Heart right ventricle (tissue), 16 donors: ENCODE measurements at regions not wholly inside any gene's neighbourhood (a gene's known extent, or its start where the extent isn't known, plus 50 kb on each side); places are given as distances from the start of the nearest gene placed in this dataset.

Experiments
- ATAC-seq, 8 donors: fragments of 200-7000 bp; cut with Tn5 transposase; one replicate each; pipeline ENCODE4 v1.9.1; 2020; ENCODE audit warnings: mild to moderate bottlenecking in 8 of 8, moderate library complexity in 8 of 8, moderate number of reproducible peaks in 1 of 8
- DNase-seq, 2 donors: peaks; one replicate each; pipeline ENCODE4 v3.0.0-alpha.2; 2020
- H3K27ac ChIP-seq, 10 donors: fragments of 200-600 bp; sonication (generic) in 2 of 10; one replicate each; pipeline versions ENCODE4 v1.5.0 to v1.8.0; 2020 to 2022; ENCODE audit warnings: mild to moderate bottlenecking in 3 of 10
- H3K27me3 ChIP-seq, 7 donors: fragments of 200-600 bp; one replicate each; pipeline ENCODE4 v1.8.0; 2021 to 2022; ENCODE audit warnings: mild to moderate bottlenecking in 2 of 7
- H3K36me3 ChIP-seq, 9 donors: fragments of 200-600 bp; sonication (generic) in 1 of 9; one replicate each; pipeline versions ENCODE4 v1.5.0 to v1.8.0; 2020 to 2022; ENCODE audit warnings: mild to moderate bottlenecking in 2 of 9
- H3K4me1 ChIP-seq, 9 donors: fragments of 200-600 bp; sonication (generic) in 1 of 9; one replicate each; pipeline versions ENCODE4 v1.5.0 to v1.8.0; 2020 to 2022; ENCODE audit warnings: mild to moderate bottlenecking in 4 of 9
- H3K4me3 ChIP-seq, 10 donors: fragments of 200-600 bp; sonication (generic) in 2 of 10; one replicate each; pipeline versions ENCODE4 v1.5.0 to v1.8.0; 2020 to 2022; ENCODE audit warnings: mild to moderate bottlenecking in 7 of 10, moderate library complexity in 2 of 10
- H3K9me3 ChIP-seq, 11 donors: fragments of 200-600 bp in 10 of 11; sonication (generic) in 2 of 11; one replicate each; pipeline versions ENCODE4 v1.5.0 to v1.8.0; 2013 to 2022; ENCODE audit warnings: mild to moderate bottlenecking in 2 of 11, control low read depth in 1 of 11, moderate library complexity in 1 of 11
- WGBS, 2 donors: extraction: QIAGEN DNeasy Blood & Tissue Kit; methylation state at CpG; one replicate each; pipeline ENCODE4 v1.1.7; 2013; ENCODE audit warnings: inconsistent platforms in 1 of 2; 5-methylcytosine and 5-hydroxymethylcytosine counted together
- intact Hi-C, 10 donors: fragments of 100-400 bp; cut with DNase I; formaldehyde crosslinking; loops; one replicate each; pipeline versions ENCODE4 v1.11.1 to v1.14.2; 2022
- TF ChIP-seq, protein P1 (sequence below), 9 donors: fragments of 200-600 bp; sonication (generic) in 2 of 9; IDR thresholded peaks; one replicate each; pipeline versions ENCODE4 v1.5.0 to v1.8.0; 2021 to 2022; ENCODE audit warnings: antibody characterized with exemption in 9 of 9, mild to moderate bottlenecking in 5 of 9, moderate library complexity in 1 of 9
- donor health status: Arrhythmogenic right ventricular cardiomyopathy.
- donor health status: ischemic (EF 13 %, LVEDD 7.1; RV severe dilation, severe dysfunction).
- donor health status: healthy with polysubstance abuse.
- donor health status: DM: no; HTN: yes; CAD: no.
- donor health status: DM: no; HTN: no; CAD: no.
- donor health status: ischemic (EF 25% LVEDD 6.9; RV normal size, moderate dysfunction).
- donor health status: ischemic (EF 25% LVEDD 5.7; RV mildly dilated, moderate dysfunction).
- donor health status: healthy.
- donor health status: DM: yes; HTN: yes; CAD: no.
- donor health status: Ischemic cardiomyopathy.
- donor health status: ischemic (EF 35%, LVEDD 5.7; RV mildly dilated, moderate dysfunction).
- donor health status: nonischemic (EF 11% LVEDD 7.7; RV severe dilation, severe dysfunction).
- donor health status: DM: yes; HTN: yes; CAD: no.
- donor health status: PGD.
- donor health status: ischemic (EF 29% LVEDD 5.4; RV normal size, mild dysfunction).
- donor health status: nonischemic (EF 23%, LVEDD 6.1; RV moderate dilation, normal function).

DNA sequence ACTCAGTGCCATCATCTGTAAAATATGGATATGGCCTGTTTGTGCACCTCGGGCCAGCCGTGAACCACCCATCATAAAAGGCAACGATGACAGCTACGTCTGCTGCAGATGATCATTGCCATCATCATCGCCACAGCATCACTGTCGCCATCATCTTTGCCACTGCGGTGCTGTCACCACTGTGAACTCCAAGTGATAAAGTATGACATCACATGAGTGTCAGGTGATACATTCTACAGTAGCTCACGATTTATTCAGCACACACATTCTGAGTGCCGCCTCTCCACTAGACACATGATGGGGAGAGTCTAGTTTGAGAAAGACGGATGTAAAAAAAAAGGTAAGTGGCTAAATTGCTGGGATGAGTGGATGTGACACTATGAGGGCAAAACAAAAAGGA, 755.4 kb upstream of the RAB6C start:
- H3K9me3 ChIP-seq: no peaks in the 10 kb centered on the region
- no peak overlapping the region for H3K27ac ChIP-seq
- no peaks in the 10 kb centered on the region for H3K4me1 ChIP-seq
- 73 to 82% methylated on average over 10 of the region's 10 CpGs for WGBS, 2 donors
- H3K27me3 ChIP-seq: peaks cover 0 to 5% (median 0%) of the 10 kb centered on the region in 7 donors
- intact Hi-C loops: no loop called here
- H3K4me3 ChIP-seq: no peak overlapping the region
- DNase-seq (no peak), ATAC-seq (no peak)
- TF ChIP-seq, protein P1, sequence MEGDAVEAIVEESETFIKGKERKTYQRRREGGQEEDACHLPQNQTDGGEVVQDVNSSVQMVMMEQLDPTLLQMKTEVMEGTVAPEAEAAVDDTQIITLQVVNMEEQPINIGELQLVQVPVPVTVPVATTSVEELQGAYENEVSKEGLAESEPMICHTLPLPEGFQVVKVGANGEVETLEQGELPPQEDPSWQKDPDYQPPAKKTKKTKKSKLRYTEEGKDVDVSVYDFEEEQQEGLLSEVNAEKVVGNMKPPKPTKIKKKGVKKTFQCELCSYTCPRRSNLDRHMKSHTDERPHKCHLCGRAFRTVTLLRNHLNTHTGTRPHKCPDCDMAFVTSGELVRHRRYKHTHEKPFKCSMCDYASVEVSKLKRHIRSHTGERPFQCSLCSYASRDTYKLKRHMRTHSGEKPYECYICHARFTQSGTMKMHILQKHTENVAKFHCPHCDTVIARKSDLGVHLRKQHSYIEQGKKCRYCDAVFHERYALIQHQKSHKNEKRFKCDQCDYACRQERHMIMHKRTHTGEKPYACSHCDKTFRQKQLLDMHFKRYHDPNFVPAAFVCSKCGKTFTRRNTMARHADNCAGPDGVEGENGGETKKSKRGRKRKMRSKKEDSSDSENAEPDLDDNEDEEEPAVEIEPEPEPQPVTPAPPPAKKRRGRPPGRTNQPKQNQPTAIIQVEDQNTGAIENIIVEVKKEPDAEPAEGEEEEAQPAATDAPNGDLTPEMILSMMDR (IDR thresholded peaks at IDR 0.05): no peak
- no peaks in the 10 kb centered on the region for H3K36me3 ChIP-seq

DNA sequence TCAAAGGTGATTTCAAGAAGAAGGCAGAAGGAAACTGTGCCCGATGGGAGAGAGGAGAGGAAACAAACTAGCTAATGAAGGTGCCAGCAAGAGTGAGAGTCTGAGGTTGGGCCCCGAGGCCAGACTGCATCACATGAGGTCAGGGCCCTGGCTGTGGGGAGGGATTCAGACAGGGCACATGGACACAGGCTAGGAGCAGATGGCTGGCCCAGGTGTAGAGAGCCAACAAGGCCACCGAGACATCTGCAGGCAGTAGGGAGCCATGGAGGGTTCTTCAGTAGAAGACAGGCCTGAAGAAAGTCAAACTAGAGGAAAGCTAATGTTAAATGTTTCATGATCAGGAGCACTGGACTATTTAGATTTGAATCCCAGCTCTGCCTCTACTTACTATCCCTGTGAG, 755.0 kb upstream of the RAB6C start:
- no peak overlapping the region for H3K4me3 ChIP-seq
- H3K27ac ChIP-seq: no peak overlapping the region
- WGBS, 2 donors: 82 to 96% methylated on average over 3 of the region's 3 CpGs
- H3K27me3 ChIP-seq: peaks cover 0 to 5% (median 0%) of the 10 kb centered on the region in 7 donors
- ATAC-seq (no peak), DNase-seq (no peak)
- no peaks in the 10 kb centered on the region for H3K9me3 ChIP-seq
- H3K4me1 ChIP-seq: no peaks in the 10 kb centered on the region
- H3K36me3 ChIP-seq: no peaks in the 10 kb centered on the region
- intact Hi-C loops: no loop called here
- TF ChIP-seq, protein P1 (IDR thresholded peaks at IDR 0.05): no peak

DNA sequence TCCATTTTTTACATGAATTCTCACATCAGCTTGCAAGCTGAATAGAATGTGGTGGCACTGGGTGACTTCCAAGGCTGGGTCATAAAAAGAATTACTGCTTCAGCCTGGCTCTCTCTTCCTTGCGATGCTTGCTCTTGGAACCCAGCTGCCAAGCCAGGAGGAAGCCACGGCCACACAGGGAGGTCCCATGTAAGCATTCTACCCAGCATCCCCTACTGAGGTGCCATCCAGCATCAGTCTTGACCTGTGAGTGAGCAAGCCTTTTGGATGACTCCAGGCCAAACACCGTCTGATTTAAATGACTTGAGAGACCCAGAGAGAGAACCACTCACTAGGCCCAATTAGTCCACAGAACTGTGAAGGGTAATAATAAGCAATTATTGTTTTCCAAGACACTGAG, 750.3 kb upstream of the RAB6C start:
- no peaks in the 10 kb centered on the region for H3K36me3 ChIP-seq
- TF ChIP-seq, protein P1 (IDR thresholded peaks at IDR 0.05): no peak
- peaks cover 0 to 6% (median 0%) of the 10 kb centered on the region in 7 donors for H3K27me3 ChIP-seq
- H3K27ac ChIP-seq: no peak overlapping the region
- ATAC-seq (no peak), DNase-seq (no peak)
- intact Hi-C loops: loop anchor here in 1 of 10 donors (5.0 kb wide), 1 partner anchor 827 kb away; no protein-coding TSS in a partner anchor
- no peak overlapping the region for H3K4me3 ChIP-seq
- no peaks in the 10 kb centered on the region for H3K9me3 ChIP-seq
- WGBS, 2 donors: 66 to 80% methylated on average over 3 of the region's 3 CpGs
- no peaks in the 10 kb centered on the region for H3K4me1 ChIP-seq

DNA sequence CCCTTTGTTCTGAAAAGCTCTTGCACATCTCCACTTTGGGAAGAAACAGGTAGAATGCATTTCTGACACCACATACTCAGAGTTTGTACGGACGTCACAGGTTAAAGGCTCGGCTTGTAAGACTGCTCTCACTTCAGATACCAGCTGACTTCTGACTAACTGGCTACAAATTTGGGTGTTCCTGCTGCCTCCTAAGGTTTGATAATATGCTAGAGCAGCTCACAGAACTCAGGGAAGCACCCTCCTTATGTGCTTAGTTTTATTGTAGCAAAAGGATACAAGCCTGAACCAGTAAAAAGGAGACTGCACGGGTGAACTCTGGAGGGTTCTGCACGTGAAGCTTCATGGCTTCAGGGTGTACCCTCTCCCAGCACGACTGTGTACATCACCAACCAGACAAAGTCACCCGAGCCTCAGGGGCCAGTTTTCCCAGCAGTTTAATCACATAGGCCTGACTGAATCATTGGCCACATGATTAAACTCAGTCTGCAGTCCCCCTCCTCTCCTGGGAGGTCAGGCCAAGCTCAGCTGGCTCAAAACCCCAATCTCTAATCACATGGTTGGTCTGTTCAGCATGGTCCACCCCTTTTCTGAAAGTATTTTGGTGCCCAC, 749.5 kb upstream of the RAB6C start:
- Histone ChIP-seq H3K27me3 (peaks cover 0 to 6% (median 0%) of the 10 kb centered on the region in 7 donors), H3K4me1 (no peaks in the 10 kb centered on the region), H3K4me3 (no peak overlapping the region), H3K27ac (no peak overlapping the region), H3K36me3 (no peaks in the 10 kb centered on the region), H3K9me3 (no peaks in the 10 kb centered on the region)
- 83 to 88% methylated on average over 7 of the region's 7 CpGs for WGBS, 2 donors
- no peak for ATAC-seq
- TF ChIP-seq, protein P1 (IDR thresholded peaks at IDR 0.05): no peak
- DNase-seq: no peak
- intact Hi-C loops: loop anchor here in 1 of 10 donors (5.0 to 10.0 kb wide), 2 partner anchors 495 to 828 kb away; no protein-coding TSS in a partner anchor
